Ectodermal cell (in vitro differentiated cells): ENCODE measurements at regions not wholly inside any gene's neighbourhood (a gene's known extent, or its start where the extent isn't known, plus 50 kb on each side); places are given as distances from the start of the nearest gene placed in this dataset.

Experiments used
- H3K27ac ChIP-seq: 2 replicates; pipeline ENCODE4 v1.7.0; 2013; ENCODE audit warnings: mild to moderate bottlenecking, low read depth, low read length; ENCODE audit not compliant: insufficient read depth, poor library complexity, severe bottlenecking
- H3K27me3 ChIP-seq: 2 replicates; pipeline ENCODE4 v1.7.0; 2013; ENCODE audit warnings: mild to moderate bottlenecking, low read length; ENCODE audit not compliant: insufficient read depth, control insufficient read depth, poor library complexity, severe bottlenecking
- H3K36me3 ChIP-seq: one replicate; pipeline ENCODE4 v1.7.0; 2013; ENCODE audit warnings: low read length; ENCODE audit not compliant: control insufficient read depth, insufficient read depth
- H3K4me1 ChIP-seq: one replicate; pipeline ENCODE4 v1.7.0; 2013; ENCODE audit warnings: low read length; ENCODE audit not compliant: control insufficient read depth, insufficient read depth
- H3K4me3 ChIP-seq: 2 replicates; pipeline ENCODE4 v1.7.0; 2013; ENCODE audit warnings: low read depth, low read length, control low read depth; ENCODE audit not compliant: insufficient read depth
- H3K9me3 ChIP-seq: 2 replicates; pipeline ENCODE4 v1.7.0; 2013; ENCODE audit warnings: mild to moderate bottlenecking, low read length, moderate library complexity; ENCODE audit not compliant: control insufficient read depth
- WGBS, 2 experiments: methylation state at CpG; one replicate each; pipeline ENCODE4 v1.1.7; 2013; ENCODE audit warnings: missing lambda C conversion rate in 2 of 2; 5-methylcytosine and 5-hydroxymethylcytosine counted together

DNA sequence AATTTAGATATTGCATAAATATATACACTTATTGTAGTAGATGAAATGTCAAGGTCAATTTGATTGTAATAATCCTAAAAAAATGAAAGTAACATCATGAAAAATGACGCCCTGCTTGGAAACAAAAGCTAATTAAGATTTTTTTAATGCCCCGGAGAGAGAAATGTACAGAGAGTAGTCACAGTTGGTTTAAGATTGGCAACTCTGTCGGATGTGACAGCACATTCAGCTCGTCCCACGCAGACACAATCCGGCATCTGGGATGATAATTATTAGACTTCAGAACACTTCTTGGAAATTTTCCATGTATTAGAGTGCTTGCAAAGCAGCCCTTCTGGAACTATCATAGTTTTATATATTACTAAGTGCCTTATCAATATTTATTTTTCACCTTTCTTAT is 478.0 kb downstream of the PDHA2 start:
- H3K27ac ChIP-seq, result no peak overlapping the region
- H3K36me3 ChIP-seq, result no peaks in the 10 kb centered on the region
- H3K4me1 ChIP-seq, result no peaks in the 10 kb centered on the region
- 95 to 96% methylated on average over 6 of the region's 6 CpGs for WGBS, 2 experiments
- no peak overlapping the region for H3K4me3 ChIP-seq
- no peaks in the 10 kb centered on the region for H3K27me3 ChIP-seq
- H3K9me3 ChIP-seq, result no peaks in the 10 kb centered on the region

DNA sequence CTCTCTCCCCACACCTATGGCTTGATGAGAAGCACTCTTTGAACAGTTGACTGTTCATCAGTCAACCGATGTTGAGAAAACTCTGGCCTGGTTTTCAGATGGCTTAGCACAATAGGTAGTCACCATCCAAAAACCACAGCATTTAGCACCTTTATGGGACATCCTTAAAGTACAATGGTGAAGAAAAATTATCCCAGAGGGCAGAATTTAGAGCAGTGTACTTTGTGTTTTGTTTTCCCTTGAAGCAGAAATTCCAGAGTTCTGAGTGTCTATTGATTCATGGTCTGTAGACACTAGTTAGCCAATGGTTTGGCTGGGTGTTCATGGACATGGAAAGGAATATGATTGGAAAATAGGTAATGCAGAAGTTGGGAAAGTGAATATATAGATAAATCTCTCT is 487.0 kb downstream of the PDHA2 start:
- no peaks in the 10 kb centered on the region for H3K4me1 ChIP-seq
- 100% methylated on average over 1 of the region's 1 CpG for WGBS, 2 experiments
- no peaks in the 10 kb centered on the region for H3K9me3 ChIP-seq
- no peak overlapping the region for H3K27ac ChIP-seq
- H3K4me3 ChIP-seq, result no peak overlapping the region
- no peaks in the 10 kb centered on the region for H3K36me3 ChIP-seq
- no peaks in the 10 kb centered on the region for H3K27me3 ChIP-seq

DNA sequence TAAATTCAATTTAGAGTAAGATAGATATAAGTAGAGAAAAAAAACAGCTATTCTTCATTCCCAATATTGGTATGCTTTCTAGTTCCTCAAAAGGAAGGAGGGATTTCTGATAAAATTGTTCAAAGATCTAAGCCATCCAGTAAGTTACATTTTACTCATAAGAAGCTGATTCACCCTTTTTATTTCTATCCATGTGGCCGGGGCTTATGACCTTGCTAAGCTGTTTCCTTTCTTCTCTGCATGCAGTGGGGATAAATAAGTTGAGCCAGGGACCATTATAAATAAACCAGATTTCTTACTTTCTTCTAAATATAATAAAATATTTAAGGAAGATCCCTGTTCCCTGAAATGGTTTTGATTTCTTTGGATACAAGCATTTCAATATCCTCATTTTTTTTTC is 502.3 kb downstream of the PDHA2 start:
- Histone ChIP-seq H3K9me3 (no peaks in the 10 kb centered on the region), H3K27ac (no peak overlapping the region), H3K27me3 (no peaks in the 10 kb centered on the region), H3K36me3 (no peaks in the 10 kb centered on the region), H3K4me1 (no peaks in the 10 kb centered on the region), H3K4me3 (no peak overlapping the region)
- 100% methylated on average over 1 of the region's 1 CpG; no CpG with 5 or more reads in 1 of the 2 experiments for WGBS, 2 experiments

DNA sequence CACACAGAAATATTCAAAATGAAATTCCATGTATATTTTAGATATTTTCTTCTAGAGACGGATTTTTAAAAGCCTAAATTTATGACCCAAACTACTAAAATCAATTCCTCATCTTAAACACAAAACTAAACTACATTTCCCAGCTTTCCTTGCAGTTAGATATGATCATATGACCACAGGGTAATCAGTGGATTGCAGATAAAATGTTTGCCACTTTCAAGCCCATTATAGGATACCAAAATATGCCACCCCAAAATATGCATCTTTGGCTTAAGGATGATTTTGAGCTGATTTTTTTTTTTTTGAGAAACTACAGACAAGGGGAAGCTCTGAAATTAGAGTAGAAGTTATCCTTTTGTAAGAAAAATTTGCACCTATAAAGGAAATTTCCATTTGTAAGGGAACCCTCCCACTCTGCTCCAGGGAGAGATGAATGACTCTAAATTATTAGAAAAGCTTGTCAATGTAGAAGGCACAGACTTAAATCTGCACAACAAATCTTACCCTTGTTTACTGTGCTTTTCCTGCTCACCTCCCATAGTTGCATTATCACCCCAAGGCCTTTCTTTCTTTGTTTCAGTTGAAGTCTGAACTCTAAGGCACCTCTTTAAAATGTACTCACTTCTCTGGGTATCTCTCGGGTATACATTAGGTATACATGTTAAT is 503.0 kb downstream of the PDHA2 start:
- 36% methylated on average over 2 of the region's 2 CpGs; no CpG with 5 or more reads in 1 of the 2 experiments for WGBS, 2 experiments
- H3K27ac ChIP-seq, result no peak overlapping the region

DNA sequence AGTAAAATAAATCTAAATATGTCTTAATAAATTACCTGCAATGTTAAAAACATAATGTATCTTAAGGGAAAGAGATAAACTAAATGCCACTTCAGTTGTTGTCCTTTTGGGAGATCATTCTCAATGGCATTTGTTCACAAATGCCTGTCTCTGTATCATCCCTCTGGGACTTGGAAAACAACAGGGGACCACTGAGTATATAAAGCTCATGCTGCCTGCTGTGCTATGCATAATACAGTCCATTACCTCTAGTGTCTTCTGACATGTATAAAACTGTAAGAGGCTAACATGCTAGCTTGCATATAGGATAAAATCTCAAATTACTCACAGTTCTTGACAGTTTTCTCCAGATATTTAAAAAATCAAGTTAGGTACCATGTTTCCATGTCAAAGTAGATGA is 503.9 kb downstream of the PDHA2 start:
- no peaks in the 10 kb centered on the region for H3K36me3 ChIP-seq
- H3K9me3 ChIP-seq, result no peaks in the 10 kb centered on the region
- no peaks in the 10 kb centered on the region for H3K4me1 ChIP-seq
- no peak overlapping the region for H3K27ac ChIP-seq
- no peak overlapping the region for H3K4me3 ChIP-seq
- H3K27me3 ChIP-seq, result no peaks in the 10 kb centered on the region

More for the DNA sequence above, 503.0 kb downstream of the PDHA2 start:
- Histone ChIP-seq H3K27me3 (no peaks in the 10 kb centered on the region), H3K4me3 (no peak overlapping the region), H3K9me3 (no peaks in the 10 kb centered on the region), H3K36me3 (no peaks in the 10 kb centered on the region), H3K4me1 (no peaks in the 10 kb centered on the region)

DNA sequence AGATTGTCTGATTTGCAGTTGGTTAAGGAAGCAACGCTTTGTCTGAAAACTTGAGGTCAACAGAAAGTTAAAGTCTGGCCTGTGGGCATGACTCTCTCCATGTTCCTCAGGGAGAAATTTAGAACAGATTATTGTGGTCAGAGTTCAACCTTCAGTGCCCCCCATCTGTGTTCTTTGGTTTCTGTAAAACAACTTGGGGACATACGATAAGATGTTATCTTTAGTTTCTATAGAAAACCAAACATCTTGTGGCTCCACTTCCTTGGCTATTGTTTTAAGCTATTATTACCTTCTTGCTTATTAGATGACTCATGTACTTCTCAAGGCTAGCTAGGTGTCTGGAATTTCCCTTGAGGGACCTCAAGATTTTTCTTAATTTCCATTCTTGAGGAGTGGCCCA is 507.7 kb downstream of the PDHA2 start:
- no peak overlapping the region for H3K4me3 ChIP-seq
- no peak overlapping the region for H3K27ac ChIP-seq
- WGBS, 2 experiments, result 91 to 93% methylated on average over 2 of the region's 2 CpGs
- H3K9me3 ChIP-seq, result no peaks in the 10 kb centered on the region
- H3K4me1 ChIP-seq, result no peaks in the 10 kb centered on the region
- no peaks in the 10 kb centered on the region for H3K27me3 ChIP-seq
- H3K36me3 ChIP-seq, result no peaks in the 10 kb centered on the region

DNA sequence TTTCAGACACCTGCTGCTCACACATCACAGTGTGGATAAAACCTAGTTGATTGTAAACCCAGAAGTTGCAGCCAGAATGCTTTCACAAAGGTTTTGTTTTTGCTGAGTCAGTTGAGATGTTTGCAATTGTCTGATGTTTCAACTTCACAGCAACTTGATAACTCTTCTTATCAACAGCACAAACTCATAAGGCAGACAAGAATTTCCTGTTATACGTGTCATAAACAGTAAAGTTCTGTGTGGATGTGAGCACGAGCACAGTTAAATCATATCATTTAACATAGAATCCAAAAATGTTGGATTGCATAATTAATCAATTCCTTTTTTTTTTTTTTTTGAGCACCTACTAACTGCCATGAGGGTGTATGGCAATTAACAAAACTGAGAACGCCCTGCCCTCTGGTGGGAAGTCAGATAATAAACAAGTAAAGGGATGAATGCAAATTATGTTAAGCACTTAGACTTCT is 512.2 kb downstream of the PDHA2 start:
- WGBS, 2 experiments, result 25 to 63% methylated on average over 1 to 3 of the region's 3 CpGs
- Histone ChIP-seq H3K4me3 (no peak overlapping the region), H3K27me3 (no peaks in the 10 kb centered on the region), H3K9me3 (no peaks in the 10 kb centered on the region), H3K36me3 (no peaks in the 10 kb centered on the region), H3K4me1 (no peaks in the 10 kb centered on the region), H3K27ac (no peak overlapping the region)

DNA sequence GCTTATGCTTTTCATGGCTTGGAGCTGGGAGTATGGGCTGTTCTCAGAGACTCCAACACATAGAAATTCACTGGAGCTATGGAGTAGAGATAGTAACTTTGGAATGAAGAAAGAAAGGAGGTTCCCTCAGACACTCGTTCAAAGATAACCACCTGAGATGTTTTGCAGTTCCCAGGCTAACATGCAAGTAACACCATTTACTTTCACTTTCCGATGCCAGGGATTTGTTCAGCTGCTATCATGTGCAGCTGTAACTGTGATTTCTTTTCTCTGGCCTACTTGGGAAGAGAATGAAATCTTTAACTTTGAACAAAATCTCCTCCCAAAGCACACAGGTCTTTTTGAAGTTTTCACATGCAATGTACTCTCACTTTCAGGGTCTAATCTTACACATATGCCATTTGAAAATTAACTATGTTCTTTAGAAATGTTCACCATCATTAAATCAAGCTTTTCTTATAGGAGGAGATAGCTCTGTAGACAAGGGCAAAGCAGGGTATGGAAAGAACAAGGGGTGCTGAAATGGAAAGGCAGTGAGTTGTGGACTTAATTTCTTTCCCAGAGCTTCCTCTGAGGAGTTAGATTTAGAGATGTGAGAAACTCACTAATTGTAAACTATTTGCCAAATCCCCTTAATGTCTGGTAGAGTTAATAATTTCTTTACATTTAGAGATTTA is 514.3 kb downstream of the PDHA2 start:
- Histone ChIP-seq H3K4me3 (no peak overlapping the region), H3K27ac (no peak overlapping the region), H3K27me3 (no peaks in the 10 kb centered on the region), H3K9me3 (no peaks in the 10 kb centered on the region), H3K36me3 (no peaks in the 10 kb centered on the region), H3K4me1 (no peaks in the 10 kb centered on the region)
- 82 to 89% methylated on average over 2 of the region's 2 CpGs for WGBS, 2 experiments

DNA sequence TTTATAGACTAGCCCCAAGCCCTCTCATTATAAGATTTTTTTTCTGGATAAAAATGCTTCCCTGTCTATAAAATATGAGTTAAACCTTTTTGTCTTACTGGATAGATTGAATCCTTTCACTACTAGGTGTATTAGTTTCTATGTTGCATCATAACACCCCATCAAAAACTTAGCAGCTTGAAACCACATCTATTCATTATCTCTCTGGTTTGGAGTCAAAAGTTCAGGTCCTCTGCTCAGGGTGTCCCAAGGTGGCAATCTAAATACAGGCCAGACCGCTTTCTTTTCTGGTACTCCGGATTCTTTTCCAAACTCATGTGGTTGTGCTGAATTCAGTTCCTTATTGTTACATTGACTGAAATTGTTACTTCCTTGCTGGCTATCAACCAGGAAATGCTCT is 515.5 kb downstream of the PDHA2 start:
- Histone ChIP-seq H3K27ac (no peak overlapping the region), H3K27me3 (no peaks in the 10 kb centered on the region), H3K36me3 (no peaks in the 10 kb centered on the region), H3K4me3 (no peak overlapping the region), H3K4me1 (no peaks in the 10 kb centered on the region), H3K9me3 (no peaks in the 10 kb centered on the region)
- 90 to 100% methylated on average over 2 of the region's 2 CpGs for WGBS, 2 experiments

DNA sequence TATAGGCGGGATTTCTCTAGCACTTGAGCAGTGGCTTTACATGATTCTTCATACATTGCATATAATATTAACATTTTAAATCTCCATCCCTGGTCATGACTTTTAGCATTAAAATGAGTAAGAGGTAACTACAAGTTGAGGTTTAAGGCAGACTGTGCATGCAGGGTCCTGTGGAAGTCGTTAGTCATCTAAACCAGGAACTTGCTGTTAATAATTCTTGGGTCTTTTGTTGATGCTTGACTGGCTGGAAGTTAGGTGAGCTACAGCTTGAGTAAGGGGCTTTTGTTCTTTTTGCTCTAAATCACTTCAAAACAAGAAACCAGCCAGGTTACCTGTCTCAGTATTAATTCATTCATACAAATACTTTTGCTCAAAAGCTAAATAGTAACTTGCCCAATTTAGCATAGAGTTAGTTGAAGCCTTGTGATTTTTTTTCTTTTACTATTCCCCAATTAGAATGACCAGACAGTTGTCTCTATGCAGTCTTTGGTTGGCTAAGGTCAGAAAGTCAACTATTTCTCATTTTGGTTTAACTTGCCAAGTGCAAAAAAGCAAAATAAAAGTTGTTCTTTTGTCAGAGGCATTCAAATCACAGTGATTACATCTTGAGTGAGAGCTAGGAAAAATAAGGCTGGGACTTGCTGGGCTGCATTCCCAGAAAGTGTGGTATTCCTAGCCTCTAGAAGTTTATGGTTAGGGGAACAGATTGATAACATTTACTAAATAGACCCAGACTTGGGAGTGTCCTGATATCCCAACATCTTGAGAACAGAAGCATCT is 516.9 kb downstream of the PDHA2 start:
- WGBS, 2 experiments, result 86 to 97% methylated on average over 1 to 2 of the region's 2 CpGs
- Histone ChIP-seq H3K36me3 (no peaks in the 10 kb centered on the region), H3K4me3 (no peak overlapping the region), H3K4me1 (no peaks in the 10 kb centered on the region), H3K27ac (no peak overlapping the region), H3K9me3 (no peaks in the 10 kb centered on the region), H3K27me3 (no peaks in the 10 kb centered on the region)
